Trophoblast cell (in vitro differentiated cells and primary cell): ENCODE measurements at regions not wholly inside any gene's neighbourhood (a gene's known extent, or its start where the extent isn't known, plus 50 kb on each side); places are given as distances from the start of the nearest gene placed in this dataset.

ENCODE experiments used
- DNase-seq, 2 donors: peaks; one replicate each; pipeline ENCODE4 v3.0.0-alpha.2; 2016
- H2AFZ ChIP-seq: 2 replicates; pipeline ENCODE4 v1.6.1; 2013; ENCODE audit warnings: low read length, moderate library complexity, mild to moderate bottlenecking; ENCODE audit not compliant: insufficient read depth, poor library complexity
- H2AK5ac ChIP-seq: 2 replicates; pipeline ENCODE4 v1.6.1; 2013; ENCODE audit warnings: mild to moderate bottlenecking, low read length
- H2BK120ac ChIP-seq: 2 replicates; pipeline ENCODE4 v1.6.1; 2013; ENCODE audit warnings: low read length, mild to moderate bottlenecking, moderate library complexity; ENCODE audit not compliant: insufficient read depth, poor library complexity
- H2BK12ac ChIP-seq: 2 replicates; pipeline ENCODE4 v1.6.1; 2013; ENCODE audit warnings: mild to moderate bottlenecking, low read length, moderate library complexity
- H2BK5ac ChIP-seq: 2 replicates; pipeline ENCODE4 v1.6.1; 2013; ENCODE audit warnings: low read length, low read depth, moderate library complexity, mild to moderate bottlenecking; ENCODE audit not compliant: poor library complexity
- H3K14ac ChIP-seq: 2 replicates; pipeline ENCODE4 v1.6.1; 2013; ENCODE audit warnings: mild to moderate bottlenecking, low read length
- H3K18ac ChIP-seq: 2 replicates; pipeline ENCODE4 v1.6.1; 2013; ENCODE audit warnings: mild to moderate bottlenecking, low read length
- H3K23ac ChIP-seq: 2 replicates; pipeline ENCODE4 v1.6.1; 2013; ENCODE audit warnings: low read length
- H3K27ac ChIP-seq: 2 replicates; pipeline ENCODE4 v1.5.1; 2013; ENCODE audit warnings: low read depth, mild to moderate bottlenecking, inconsistent platforms, low read length, moderate library complexity
- H3K27me3 ChIP-seq: 2 replicates; pipeline ENCODE4 v1.6.1; 2013; ENCODE audit warnings: inconsistent platforms, mild to moderate bottlenecking, low read length, moderate library complexity; ENCODE audit not compliant: insufficient read depth
- H3K36me3 ChIP-seq, 2 experiments: 1 replicate in 1 of 2; 2 replicates in 1 of 2; pipeline ENCODE4 v1.6.1; 2013; ENCODE audit warnings: low read length in 2 of 2, mild to moderate bottlenecking in 2 of 2, moderate library complexity in 1 of 2; ENCODE audit not compliant: insufficient read depth in 2 of 2, control insufficient read depth in 1 of 2
- H3K4ac ChIP-seq: 2 replicates; pipeline ENCODE4 v1.6.1; 2013; ENCODE audit warnings: low read depth, mild to moderate bottlenecking, low read length, moderate library complexity
- H3K4me1 ChIP-seq, 2 experiments: 1 replicate in 1 of 2; 2 replicates in 1 of 2; pipeline ENCODE4 v1.6.1; 2013; ENCODE audit warnings: low read length in 2 of 2, mild to moderate bottlenecking in 2 of 2, moderate library complexity in 1 of 2; ENCODE audit not compliant: insufficient read depth in 2 of 2, control insufficient read depth in 1 of 2
- H3K4me2 ChIP-seq: 2 replicates; pipeline ENCODE4 v1.6.1; 2013; ENCODE audit warnings: inconsistent platforms, mild to moderate bottlenecking, low read length, moderate library complexity
- H3K4me3 ChIP-seq: 2 replicates; pipeline ENCODE4 v1.5.1; 2013; ENCODE audit warnings: mild to moderate bottlenecking, low read depth, low read length, inconsistent platforms
- H3K79me1 ChIP-seq: one replicate; pipeline ENCODE4 v1.6.1; 2013; ENCODE audit warnings: low read length
- H3K79me2 ChIP-seq: 2 replicates; pipeline ENCODE4 v1.6.1; 2013; ENCODE audit warnings: low read length, mild to moderate bottlenecking; ENCODE audit not compliant: control insufficient read depth, insufficient read depth, poor library complexity
- H3K9ac ChIP-seq: 2 replicates; pipeline ENCODE4 v1.6.1; 2013; ENCODE audit warnings: mild to moderate bottlenecking, low read length
- H3K9me3 ChIP-seq: 2 replicates; pipeline ENCODE4 v1.6.1; 2013; ENCODE audit warnings: low read depth, mild to moderate bottlenecking, control low read depth, inconsistent platforms, low read length; ENCODE audit not compliant: insufficient read depth
- H4K12ac ChIP-seq: 2 replicates; pipeline ENCODE4 v1.6.1; 2013; ENCODE audit warnings: low read depth, mild to moderate bottlenecking, low read length, moderate library complexity
- H4K8ac ChIP-seq: 2 replicates; pipeline ENCODE4 v1.6.1; 2013; ENCODE audit warnings: low read depth, mild to moderate bottlenecking, low read length, moderate library complexity
- H4K91ac ChIP-seq: one replicate; pipeline ENCODE4 v1.6.1; 2013; ENCODE audit warnings: low read depth, mild to moderate bottlenecking, low read length, moderate library complexity
- WGBS: extraction: QIAGEN DNeasy Blood & Tissue Kit; methylation state at CpG from one replicate; pipeline ENCODE4 v1.1.7; 2013; ENCODE audit warnings: missing lambda C conversion rate; ENCODE audit not compliant: insufficient read length, insufficient coverage; ENCODE audit errors: extremely low coverage; 5-methylcytosine and 5-hydroxymethylcytosine counted together

DNA sequence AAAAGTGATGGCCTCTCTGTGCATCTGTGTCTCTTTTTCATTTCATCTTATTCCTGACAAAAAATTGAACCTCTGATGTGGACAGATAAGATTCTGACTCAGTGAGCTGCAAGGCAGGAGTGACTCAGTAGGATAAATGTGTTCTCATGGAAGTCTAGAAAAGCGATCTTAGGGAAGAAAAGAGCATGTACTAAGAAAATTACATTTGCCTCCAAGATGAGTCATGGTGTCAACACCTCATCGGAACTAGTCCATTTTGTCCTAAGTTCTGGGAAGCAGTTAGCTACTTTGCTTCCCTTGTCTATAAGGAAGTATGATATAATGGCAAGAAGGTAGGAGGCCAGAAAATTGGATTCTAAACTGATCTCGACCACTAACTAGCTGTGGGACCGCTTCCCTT, 83.5 kb upstream of the AFF2 start:
- H3K9me3 ChIP-seq, result no peaks in the 10 kb centered on the region
- no peaks in the 10 kb centered on the region for H3K4me1 ChIP-seq
- H3K79me1 ChIP-seq, result no peaks in the 10 kb centered on the region
- H2BK120ac ChIP-seq, result no peak overlapping the region
- DNase-seq, result no peak
- WGBS, result no CpG with 5 or more reads among the region's 4 CpGs
- H2AFZ ChIP-seq, result no peak overlapping the region
- no peak overlapping the region for H2AK5ac ChIP-seq
- H2BK12ac ChIP-seq, result no peak overlapping the region
- H3K9ac ChIP-seq, result no peak overlapping the region
- no peak overlapping the region for H3K18ac ChIP-seq
- H4K12ac ChIP-seq, result no peak overlapping the region
- no peaks in the 10 kb centered on the region for H3K36me3 ChIP-seq
- H4K8ac ChIP-seq, result no peak overlapping the region
- H3K4ac ChIP-seq, result no peak overlapping the region
- no peak overlapping the region for H2BK5ac ChIP-seq
- no peak overlapping the region for H3K27ac ChIP-seq
- no peaks in the 10 kb centered on the region for H3K27me3 ChIP-seq
- no peak overlapping the region for H3K4me3 ChIP-seq
- no peak overlapping the region for H4K91ac ChIP-seq
- no peak overlapping the region for H3K14ac ChIP-seq
- no peak overlapping the region for H3K4me2 ChIP-seq
- no peaks in the 10 kb centered on the region for H3K79me2 ChIP-seq
- H3K23ac ChIP-seq, result no peak overlapping the region

DNA sequence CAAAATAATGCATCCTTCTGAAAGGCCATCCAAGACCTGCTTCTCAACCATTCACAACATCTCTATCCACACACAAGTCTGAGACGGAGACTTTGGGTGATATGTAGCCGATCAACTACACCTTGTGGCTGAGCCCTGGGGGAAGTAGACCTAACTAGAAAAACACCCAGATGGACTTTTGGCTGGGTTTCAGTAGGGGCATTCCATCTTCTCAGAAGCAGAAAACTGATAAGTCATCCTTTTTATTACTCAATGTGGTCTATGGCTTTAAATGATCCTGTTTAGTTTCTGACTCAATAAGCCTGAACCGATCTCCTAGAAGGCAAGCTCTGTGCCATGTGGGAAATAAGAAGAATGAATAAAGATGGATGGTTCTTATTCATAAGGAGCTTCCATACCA, 82.5 kb upstream of the AFF2 start:
- H2AFZ ChIP-seq, result no peak overlapping the region
- no peak overlapping the region for H3K4me3 ChIP-seq
- no peak overlapping the region for H4K12ac ChIP-seq
- WGBS, result no CpG with 5 or more reads among the region's 3 CpGs
- no peak overlapping the region for H3K4me2 ChIP-seq
- no peak overlapping the region for H2AK5ac ChIP-seq
- H3K79me2 ChIP-seq, result no peaks in the 10 kb centered on the region
- H3K14ac ChIP-seq, result no peak overlapping the region
- H3K18ac ChIP-seq, result no peak overlapping the region
- H3K36me3 ChIP-seq, result no peaks in the 10 kb centered on the region
- H3K79me1 ChIP-seq, result no peaks in the 10 kb centered on the region
- no peak for DNase-seq
- no peak overlapping the region for H3K9ac ChIP-seq
- H3K9me3 ChIP-seq, result no peaks in the 10 kb centered on the region
- no peak overlapping the region for H3K4ac ChIP-seq
- H2BK12ac ChIP-seq, result no peak overlapping the region
- no peak overlapping the region for H2BK120ac ChIP-seq
- H3K27ac ChIP-seq, result no peak overlapping the region
- no peak overlapping the region for H3K23ac ChIP-seq
- H2BK5ac ChIP-seq, result no peak overlapping the region
- no peak overlapping the region for H4K8ac ChIP-seq
- no peaks in the 10 kb centered on the region for H3K4me1 ChIP-seq
- no peaks in the 10 kb centered on the region for H3K27me3 ChIP-seq
- H4K91ac ChIP-seq, result no peak overlapping the region

DNA sequence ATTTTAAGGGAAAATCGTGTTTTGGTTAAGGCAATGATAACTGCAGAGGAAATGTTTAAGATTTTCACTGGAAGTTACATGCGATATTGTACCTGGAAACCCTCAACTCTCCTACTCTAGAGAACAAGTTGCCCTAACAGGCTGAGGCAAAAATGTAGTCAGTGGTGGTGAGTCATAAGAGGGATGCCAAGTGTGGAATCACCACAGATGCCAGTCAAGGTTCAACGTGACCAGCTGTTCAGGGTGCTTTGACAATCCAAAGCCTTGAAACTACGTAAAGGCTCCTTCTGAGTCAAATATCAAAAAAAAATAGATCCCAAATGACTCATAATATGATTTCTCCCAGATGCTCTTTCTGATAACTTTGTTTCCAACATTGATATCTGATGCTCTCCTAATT, 77.9 kb upstream of the AFF2 start:
- no peaks in the 10 kb centered on the region for H3K79me2 ChIP-seq
- DNase-seq, result no peak
- no CpG with 5 or more reads among the region's 4 CpGs for WGBS
- no peak overlapping the region for H3K9ac ChIP-seq
- no peak overlapping the region for H2BK12ac ChIP-seq
- no peaks in the 10 kb centered on the region for H3K79me1 ChIP-seq
- H2AK5ac ChIP-seq, result no peak overlapping the region
- H4K91ac ChIP-seq, result no peak overlapping the region
- no peak overlapping the region for H3K23ac ChIP-seq
- H4K8ac ChIP-seq, result no peak overlapping the region
- no peak overlapping the region for H3K14ac ChIP-seq
- no peak overlapping the region for H3K4ac ChIP-seq
- no peak overlapping the region for H3K18ac ChIP-seq
- H2AFZ ChIP-seq, result no peak overlapping the region
- H3K36me3 ChIP-seq, result no peaks in the 10 kb centered on the region
- no peak overlapping the region for H4K12ac ChIP-seq
- H3K4me3 ChIP-seq, result no peak overlapping the region
- no peak overlapping the region for H2BK120ac ChIP-seq
- no peaks in the 10 kb centered on the region for H3K4me1 ChIP-seq
- no peaks in the 10 kb centered on the region for H3K27me3 ChIP-seq
- H2BK5ac ChIP-seq, result no peak overlapping the region
- no peaks in the 10 kb centered on the region for H3K9me3 ChIP-seq
- H3K27ac ChIP-seq, result no peak overlapping the region
- no peak overlapping the region for H3K4me2 ChIP-seq

DNA sequence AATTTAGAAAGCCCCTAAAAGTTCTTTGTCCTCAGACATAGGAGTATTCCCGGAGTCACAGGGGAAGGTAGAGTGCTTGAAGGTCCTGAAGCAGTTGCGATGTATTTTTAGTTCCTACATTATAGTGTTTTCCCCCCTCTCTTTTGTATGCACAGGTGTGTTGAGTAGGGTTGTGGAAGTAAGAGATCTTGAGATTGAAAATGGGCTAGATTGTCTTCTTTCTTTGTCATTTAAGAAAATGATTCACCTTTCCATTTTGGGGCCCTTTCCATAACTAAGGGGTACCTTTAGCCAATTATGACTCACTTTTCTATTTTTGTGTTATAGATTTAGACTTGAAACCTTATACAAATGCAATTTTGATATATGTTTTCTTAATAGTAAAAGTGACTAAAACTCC, 75.8 kb upstream of the AFF2 start:
- H3K27me3 ChIP-seq, result no peaks in the 10 kb centered on the region
- no peak overlapping the region for H3K27ac ChIP-seq
- H3K18ac ChIP-seq, result no peak overlapping the region
- no peak overlapping the region for H2BK5ac ChIP-seq
- no peaks in the 10 kb centered on the region for H3K4me1 ChIP-seq
- H4K91ac ChIP-seq, result no peak overlapping the region
- no peaks in the 10 kb centered on the region for H3K9me3 ChIP-seq
- H3K79me2 ChIP-seq, result no peaks in the 10 kb centered on the region
- no peak overlapping the region for H3K14ac ChIP-seq
- no peak overlapping the region for H2BK12ac ChIP-seq
- WGBS, result no CpG with 5 or more reads among the region's 2 CpGs
- H2AK5ac ChIP-seq, result no peak overlapping the region
- no peak overlapping the region for H3K9ac ChIP-seq
- H3K36me3 ChIP-seq, result no peaks in the 10 kb centered on the region
- H4K8ac ChIP-seq, result no peak overlapping the region
- no peak overlapping the region for H2BK120ac ChIP-seq
- H3K79me1 ChIP-seq, result no peaks in the 10 kb centered on the region
- no peak overlapping the region for H3K4me3 ChIP-seq
- no peak overlapping the region for H3K23ac ChIP-seq
- H2AFZ ChIP-seq, result no peak overlapping the region
- H4K12ac ChIP-seq, result no peak overlapping the region
- DNase-seq, result no peak
- H3K4me2 ChIP-seq, result no peak overlapping the region
- no peak overlapping the region for H3K4ac ChIP-seq
